SK-N-SH treated with all-trans-retinoic acid at 6 μM for 48 hours (cell line): ENCODE measurements at regions not wholly inside any gene's neighbourhood (a gene's known extent, or its start where the extent isn't known, plus 50 kb on each side); places are given as distances from the start of the nearest gene placed in this dataset.

Experiments
- ATAC-seq: fragments of 200-7000 bp; cut with Tn5 transposase; 3 replicates; pipeline ENCODE4 v1.9.1; 2020; ENCODE audit warnings: mild to moderate bottlenecking, moderate library complexity
- ARNTL ChIP-seq: fragments of 450-650 bp; formaldehyde crosslinking; IDR thresholded peaks from 2 replicates; pipeline ENCODE4 v1.5.0; 2020; ENCODE audit warnings: low read depth, mild to moderate bottlenecking, moderate library complexity, borderline replicate concordance
- BACH2 ChIP-seq: fragments of 250-450 bp; sonication (Bioruptor Pico); IDR thresholded peaks from 2 replicates; pipeline ENCODE4 v1.9.0; 2021; ENCODE audit warnings: mild to moderate bottlenecking, borderline replicate concordance
- ESRRG ChIP-seq: fragments of 250-450 bp; sonication (Bioruptor Pico); IDR thresholded peaks from 2 replicates; pipeline ENCODE4 v1.6.1; 2021; ENCODE audit warnings: mild to moderate bottlenecking
- GLIS3 ChIP-seq: fragments of 250-450 bp; sonication (Bioruptor Pico); IDR thresholded peaks from 2 replicates; pipeline ENCODE4 v1.5.0; 2020; ENCODE audit warnings: mild to moderate bottlenecking, moderate library complexity
- ISL1 ChIP-seq: fragments of 250-450 bp; sonication (Bioruptor Pico); IDR thresholded peaks from 2 replicates; pipeline ENCODE4 v2.1.2; 2022; ENCODE audit warnings: mild to moderate bottlenecking, moderate library complexity
- OSR1 ChIP-seq: fragments of 250-450 bp; sonication (Bioruptor Pico); IDR thresholded peaks from 2 replicates; pipeline ENCODE4 v1.8.0; 2022; ENCODE audit warnings: moderate library complexity, mild to moderate bottlenecking, inconsistent platforms
- PPARA ChIP-seq: fragments of 250-450 bp; sonication (Bioruptor Pico); IDR thresholded peaks from 2 replicates; pipeline ENCODE4 v1.5.0; 2020; ENCODE audit warnings: mild to moderate bottlenecking, borderline replicate concordance
- RARB ChIP-seq: fragments of 250-450 bp; sonication (Bioruptor Pico); IDR thresholded peaks from 2 replicates; pipeline ENCODE4 v1.8.0; 2021; ENCODE audit warnings: mild to moderate bottlenecking, moderate library complexity
- SNAI2 ChIP-seq: fragments of 250-450 bp; sonication (Bioruptor Pico); IDR thresholded peaks from 2 replicates; pipeline ENCODE4 v1.5.0; 2020; ENCODE audit warnings: mild to moderate bottlenecking, moderate library complexity
- TCF4 ChIP-seq: fragments of 250-450 bp; sonication (Bioruptor Pico); IDR thresholded peaks from 2 replicates; pipeline ENCODE4 v1.8.0; 2021; ENCODE audit warnings: mild to moderate bottlenecking, moderate library complexity, borderline replicate concordance
- TOX ChIP-seq: fragments of 250-450 bp; sonication (Bioruptor Pico); IDR thresholded peaks from 2 replicates; pipeline ENCODE4 v1.8.0; 2021; ENCODE audit warnings: mild to moderate bottlenecking, moderate library complexity, borderline replicate concordance
- ZC3H10 ChIP-seq: fragments of 250-450 bp; sonication (Bioruptor Pico); IDR thresholded peaks from 2 replicates; pipeline ENCODE4 v1.5.1; 2021; ENCODE audit warnings: mild to moderate bottlenecking, moderate library complexity
- ZFP3 ChIP-seq: fragments of 250-450 bp; sonication (Bioruptor Pico); IDR thresholded peaks from 2 replicates; pipeline ENCODE4 v1.5.0; 2020; ENCODE audit warnings: mild to moderate bottlenecking, moderate library complexity
- ZFP30 ChIP-seq: fragments of 450-650 bp; formaldehyde crosslinking; IDR thresholded peaks from 2 replicates; pipeline ENCODE4 v1.5.0; 2022; ENCODE audit warnings: mild to moderate bottlenecking, moderate library complexity
- ZNF565 ChIP-seq: fragments of 450-650 bp; formaldehyde crosslinking; conservative IDR thresholded peaks from 2 replicates; pipeline ENCODE4 v1.5.0; 2020; ENCODE audit warnings: low read depth, mild to moderate bottlenecking, moderate library complexity
- ZNF70 ChIP-seq: fragments of 450-650 bp; formaldehyde crosslinking; IDR thresholded peaks from 2 replicates; pipeline ENCODE4 v1.5.0; 2020; ENCODE audit warnings: mild to moderate bottlenecking, moderate library complexity
- ZNF8 ChIP-seq: fragments of 450-650 bp; formaldehyde crosslinking; IDR thresholded peaks from 2 replicates; pipeline ENCODE4 v1.5.0; 2020; ENCODE audit warnings: mild to moderate bottlenecking, moderate library complexity
- TF ChIP-seq, protein P1 (sequence below): fragments of 250-450 bp; sonication (Bioruptor Pico); IDR thresholded peaks from 2 replicates; pipeline ENCODE4 v1.8.0; 2020; ENCODE audit warnings: mild to moderate bottlenecking, moderate library complexity, borderline replicate concordance
- TF ChIP-seq, protein P2 (sequence below): fragments of 250-450 bp; sonication (Bioruptor Pico); IDR thresholded peaks from 2 replicates; pipeline ENCODE4 v1.5.1; 2020; ENCODE audit warnings: low read depth, mild to moderate bottlenecking, moderate library complexity
- TF ChIP-seq, protein P3 (sequence below): fragments of 250-450 bp; sonication (Bioruptor Pico); IDR thresholded peaks from 2 replicates; pipeline ENCODE4 v1.5.0; 2020; ENCODE audit warnings: mild to moderate bottlenecking, moderate library complexity
- TF ChIP-seq, protein P4 (sequence below): fragments of 250-450 bp; sonication (Bioruptor Pico); IDR thresholded peaks from 2 replicates; pipeline ENCODE4 v1.8.0; 2021; ENCODE audit warnings: low read depth, mild to moderate bottlenecking, moderate library complexity, borderline replicate concordance
- TF ChIP-seq, protein P5 (sequence below): fragments of 250-450 bp; sonication (Bioruptor Pico); IDR thresholded peaks from 2 replicates; pipeline ENCODE4 v1.5.1; 2021; ENCODE audit warnings: mild to moderate bottlenecking, moderate library complexity

DNA sequence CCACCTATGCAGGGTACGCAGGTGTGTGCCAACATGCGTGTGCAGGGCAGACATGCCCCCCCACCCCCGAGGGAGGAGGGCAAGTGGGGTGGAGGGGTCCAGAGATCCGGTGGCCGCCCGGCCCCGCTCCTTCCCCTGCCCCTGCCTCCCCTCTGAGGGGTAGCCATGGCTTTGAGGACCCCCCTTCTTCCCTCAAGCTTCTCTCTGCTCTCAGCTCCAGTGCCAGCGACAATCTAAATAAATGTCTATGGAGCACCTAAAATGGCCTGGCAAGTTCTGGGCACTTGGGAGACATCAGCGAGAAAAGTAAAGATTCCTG, 91.9 kb downstream of the ZFP36L2 start:
- no peak for ATAC-seq
- TF ChIP-seq ZC3H10 (no peak), ESRRG (CRISPR knock-in tag) (no peak), ZFP3 (CRISPR knock-in tag) (no peak), ZNF8 (no peak), ARNTL (CRISPR knock-in tag) (no peak), OSR1 (CRISPR knock-in tag) (no peak), TCF4 (CRISPR knock-in tag) (no peak), ZFP30 (CRISPR knock-in tag) (no peak), BACH2 (CRISPR knock-in tag) (no peak), GLIS3 (CRISPR knock-in tag) (no peak), SNAI2 (CRISPR knock-in tag) (no peak)
- TF ChIP-seq, protein P1, sequence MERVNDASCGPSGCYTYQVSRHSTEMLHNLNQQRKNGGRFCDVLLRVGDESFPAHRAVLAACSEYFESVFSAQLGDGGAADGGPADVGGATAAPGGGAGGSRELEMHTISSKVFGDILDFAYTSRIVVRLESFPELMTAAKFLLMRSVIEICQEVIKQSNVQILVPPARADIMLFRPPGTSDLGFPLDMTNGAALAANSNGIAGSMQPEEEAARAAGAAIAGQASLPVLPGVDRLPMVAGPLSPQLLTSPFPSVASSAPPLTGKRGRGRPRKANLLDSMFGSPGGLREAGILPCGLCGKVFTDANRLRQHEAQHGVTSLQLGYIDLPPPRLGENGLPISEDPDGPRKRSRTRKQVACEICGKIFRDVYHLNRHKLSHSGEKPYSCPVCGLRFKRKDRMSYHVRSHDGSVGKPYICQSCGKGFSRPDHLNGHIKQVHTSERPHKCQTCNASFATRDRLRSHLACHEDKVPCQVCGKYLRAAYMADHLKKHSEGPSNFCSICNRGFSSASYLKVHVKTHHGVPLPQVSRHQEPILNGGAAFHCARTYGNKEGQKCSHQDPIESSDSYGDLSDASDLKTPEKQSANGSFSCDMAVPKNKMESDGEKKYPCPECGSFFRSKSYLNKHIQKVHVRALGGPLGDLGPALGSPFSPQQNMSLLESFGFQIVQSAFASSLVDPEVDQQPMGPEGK, result no peak
- TF ChIP-seq, protein P2, sequence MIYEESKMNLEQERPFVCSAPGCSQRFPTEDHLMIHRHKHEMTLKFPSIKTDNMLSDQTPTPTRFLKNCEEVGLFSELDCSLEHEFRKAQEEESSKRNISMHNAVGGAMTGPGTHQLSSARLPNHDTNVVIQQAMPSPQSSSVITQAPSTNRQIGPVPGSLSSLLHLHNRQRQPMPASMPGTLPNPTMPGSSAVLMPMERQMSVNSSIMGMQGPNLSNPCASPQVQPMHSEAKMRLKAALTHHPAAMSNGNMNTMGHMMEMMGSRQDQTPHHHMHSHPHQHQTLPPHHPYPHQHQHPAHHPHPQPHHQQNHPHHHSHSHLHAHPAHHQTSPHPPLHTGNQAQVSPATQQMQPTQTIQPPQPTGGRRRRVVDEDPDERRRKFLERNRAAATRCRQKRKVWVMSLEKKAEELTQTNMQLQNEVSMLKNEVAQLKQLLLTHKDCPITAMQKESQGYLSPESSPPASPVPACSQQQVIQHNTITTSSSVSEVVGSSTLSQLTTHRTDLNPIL, result no peak
- TF ChIP-seq, all 23 proteins: peak for 0

DNA sequence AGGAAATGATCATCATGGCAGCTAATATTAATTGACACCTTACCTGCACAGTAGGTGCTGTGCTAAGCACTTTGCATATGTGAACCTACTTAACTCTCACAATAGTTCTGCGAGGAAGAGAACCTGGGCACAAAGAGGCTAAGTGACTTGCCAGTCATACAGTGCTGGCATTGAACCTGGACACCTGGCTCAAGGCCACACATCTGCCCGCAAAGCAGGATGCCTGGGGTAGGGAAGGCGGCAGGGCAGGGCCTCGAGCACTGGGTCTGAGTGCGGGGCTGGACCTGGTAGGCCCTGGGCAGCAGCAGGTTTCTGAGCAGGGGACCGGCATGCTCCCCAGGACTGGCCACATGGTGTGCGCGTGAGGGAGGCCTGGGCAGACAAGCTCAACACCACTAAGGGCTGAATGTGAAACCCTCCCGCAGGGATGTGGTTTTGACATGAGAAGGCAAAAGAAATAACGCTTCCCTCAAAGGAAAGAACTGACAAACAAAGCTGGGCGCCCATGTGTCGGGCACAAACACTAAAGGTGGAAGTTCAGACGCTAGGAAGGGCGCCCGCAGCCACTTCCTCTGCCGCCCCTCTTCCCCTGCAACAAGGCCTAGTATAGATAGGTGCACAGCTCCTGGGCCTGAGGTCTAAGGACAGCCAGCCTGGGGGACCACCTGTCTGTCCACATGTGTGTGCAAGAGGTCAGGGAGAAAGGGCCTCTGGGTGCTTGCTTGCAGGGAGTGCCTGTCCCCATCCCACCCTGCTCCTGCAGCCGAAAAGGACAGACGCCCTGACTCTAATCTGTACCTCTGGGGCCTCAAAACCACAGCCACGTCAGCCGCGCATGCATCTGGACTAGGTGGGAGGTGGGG, 92.5 kb downstream of the ZFP36L2 start:
- TF ChIP-seq ZNF565 (CRISPR knock-in tag) (no peak), ISL1 (no peak), RARB (CRISPR knock-in tag) (no peak)
- ATAC-seq, result no peak

DNA sequence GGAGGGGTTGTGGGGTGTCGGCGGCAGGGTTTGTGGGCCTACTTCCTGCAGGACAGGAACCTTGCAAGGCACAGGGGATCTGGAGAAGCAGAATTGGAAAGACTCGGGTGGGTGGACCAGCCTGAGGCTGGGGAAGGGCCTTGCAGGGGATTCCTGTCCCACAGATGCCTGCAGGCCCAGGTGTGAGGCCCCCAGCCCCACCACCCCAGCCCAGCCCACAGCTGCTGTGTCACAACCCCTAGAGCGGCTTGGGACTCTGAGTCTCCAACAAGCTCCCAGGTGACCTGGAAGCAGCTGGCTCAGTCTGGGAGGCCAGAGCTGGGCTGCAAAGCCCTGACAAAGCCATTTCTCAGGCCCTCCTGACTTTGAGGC, 93.1 kb downstream of the ZFP36L2 start:
- TF ChIP-seq, protein P3, sequence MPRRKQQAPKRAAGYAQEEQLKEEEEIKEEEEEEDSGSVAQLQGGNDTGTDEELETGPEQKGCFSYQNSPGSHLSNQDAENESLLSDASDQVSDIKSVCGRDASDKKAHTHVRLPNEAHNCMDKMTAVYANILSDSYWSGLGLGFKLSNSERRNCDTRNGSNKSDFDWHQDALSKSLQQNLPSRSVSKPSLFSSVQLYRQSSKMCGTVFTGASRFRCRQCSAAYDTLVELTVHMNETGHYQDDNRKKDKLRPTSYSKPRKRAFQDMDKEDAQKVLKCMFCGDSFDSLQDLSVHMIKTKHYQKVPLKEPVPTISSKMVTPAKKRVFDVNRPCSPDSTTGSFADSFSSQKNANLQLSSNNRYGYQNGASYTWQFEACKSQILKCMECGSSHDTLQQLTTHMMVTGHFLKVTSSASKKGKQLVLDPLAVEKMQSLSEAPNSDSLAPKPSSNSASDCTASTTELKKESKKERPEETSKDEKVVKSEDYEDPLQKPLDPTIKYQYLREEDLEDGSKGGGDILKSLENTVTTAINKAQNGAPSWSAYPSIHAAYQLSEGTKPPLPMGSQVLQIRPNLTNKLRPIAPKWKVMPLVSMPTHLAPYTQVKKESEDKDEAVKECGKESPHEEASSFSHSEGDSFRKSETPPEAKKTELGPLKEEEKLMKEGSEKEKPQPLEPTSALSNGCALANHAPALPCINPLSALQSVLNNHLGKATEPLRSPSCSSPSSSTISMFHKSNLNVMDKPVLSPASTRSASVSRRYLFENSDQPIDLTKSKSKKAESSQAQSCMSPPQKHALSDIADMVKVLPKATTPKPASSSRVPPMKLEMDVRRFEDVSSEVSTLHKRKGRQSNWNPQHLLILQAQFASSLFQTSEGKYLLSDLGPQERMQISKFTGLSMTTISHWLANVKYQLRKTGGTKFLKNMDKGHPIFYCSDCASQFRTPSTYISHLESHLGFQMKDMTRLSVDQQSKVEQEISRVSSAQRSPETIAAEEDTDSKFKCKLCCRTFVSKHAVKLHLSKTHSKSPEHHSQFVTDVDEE, result no peak
- no peak for TF ChIP-seq ZFP30 (CRISPR knock-in tag)
- TF ChIP-seq TOX (CRISPR knock-in tag), result no peak
- no peak for TF ChIP-seq PPARA (CRISPR knock-in tag)
- TF ChIP-seq ZNF70 (CRISPR knock-in tag), result no peak
- TF ChIP-seq, protein P4, sequence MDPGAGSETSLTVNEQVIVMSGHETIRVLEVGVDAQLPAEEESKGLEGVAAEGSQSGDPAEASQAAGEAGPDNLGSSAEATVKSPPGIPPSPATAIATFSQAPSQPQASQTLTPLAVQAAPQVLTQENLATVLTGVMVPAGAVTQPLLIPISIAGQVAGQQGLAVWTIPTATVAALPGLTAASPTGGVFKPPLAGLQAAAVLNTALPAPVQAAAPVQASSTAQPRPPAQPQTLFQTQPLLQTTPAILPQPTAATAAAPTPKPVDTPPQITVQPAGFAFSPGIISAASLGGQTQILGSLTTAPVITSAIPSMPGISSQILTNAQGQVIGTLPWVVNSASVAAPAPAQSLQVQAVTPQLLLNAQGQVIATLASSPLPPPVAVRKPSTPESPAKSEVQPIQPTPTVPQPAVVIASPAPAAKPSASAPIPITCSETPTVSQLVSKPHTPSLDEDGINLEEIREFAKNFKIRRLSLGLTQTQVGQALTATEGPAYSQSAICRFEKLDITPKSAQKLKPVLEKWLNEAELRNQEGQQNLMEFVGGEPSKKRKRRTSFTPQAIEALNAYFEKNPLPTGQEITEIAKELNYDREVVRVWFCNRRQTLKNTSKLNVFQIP (CRISPR knock-in tag), result no peak
- TF ChIP-seq ZFP3 (CRISPR knock-in tag), result no peak
- TF ChIP-seq TCF4 (CRISPR knock-in tag), result no peak
- TF ChIP-seq BACH2 (CRISPR knock-in tag), result no peak
- no peak for TF ChIP-seq ISL1
- no peak for TF ChIP-seq RARB (CRISPR knock-in tag)
- TF ChIP-seq, protein P1, result no peak
- TF ChIP-seq ZNF8, result no peak
- no peak for TF ChIP-seq ZNF565 (CRISPR knock-in tag)
- no peak for TF ChIP-seq GLIS3 (CRISPR knock-in tag)
- TF ChIP-seq, protein P2, result no peak
- no peak for TF ChIP-seq SNAI2 (CRISPR knock-in tag)
- TF ChIP-seq, protein P5, sequence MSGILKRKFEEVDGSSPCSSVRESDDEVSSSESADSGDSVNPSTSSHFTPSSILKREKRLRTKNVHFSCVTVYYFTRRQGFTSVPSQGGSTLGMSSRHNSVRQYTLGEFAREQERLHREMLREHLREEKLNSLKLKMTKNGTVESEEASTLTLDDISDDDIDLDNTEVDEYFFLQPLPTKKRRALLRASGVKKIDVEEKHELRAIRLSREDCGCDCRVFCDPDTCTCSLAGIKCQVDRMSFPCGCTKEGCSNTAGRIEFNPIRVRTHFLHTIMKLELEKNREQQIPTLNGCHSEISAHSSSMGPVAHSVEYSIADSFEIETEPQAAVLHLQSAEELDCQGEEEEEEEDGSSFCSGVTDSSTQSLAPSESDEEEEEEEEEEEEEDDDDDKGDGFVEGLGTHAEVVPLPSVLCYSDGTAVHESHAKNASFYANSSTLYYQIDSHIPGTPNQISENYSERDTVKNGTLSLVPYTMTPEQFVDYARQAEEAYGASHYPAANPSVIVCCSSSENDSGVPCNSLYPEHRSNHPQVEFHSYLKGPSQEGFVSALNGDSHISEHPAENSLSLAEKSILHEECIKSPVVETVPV (CRISPR knock-in tag), result no peak
- ATAC-seq, result no peak
